Endothelial cell (in vitro differentiated cells): ENCODE measurements at regions not wholly inside any gene's neighbourhood (a gene's known extent, or its start where the extent isn't known, plus 50 kb on each side); places are given as distances from the start of the nearest gene placed in this dataset.

Source experiments
- DNase-seq: peaks from one replicate; pipeline ENCODE4 v3.0.0; 2021; ENCODE audit warnings: low spot score
- H3K27ac Mint-ChIP-seq: one replicate; pipeline ENCODE4 v1.8.0; 2021; ENCODE audit warnings: mixed read lengths, inconsistent platforms; ENCODE audit not compliant: unreplicated experiment
- H3K27me3 Mint-ChIP-seq: one replicate; pipeline ENCODE4 v1.8.0; 2021; ENCODE audit warnings: mild to moderate bottlenecking, moderate library complexity, mixed read lengths, inconsistent platforms; ENCODE audit not compliant: unreplicated experiment
- H3K36me3 Mint-ChIP-seq: one replicate; pipeline ENCODE4 v1.8.0; 2021; ENCODE audit warnings: mild to moderate bottlenecking, low read depth, mixed read lengths, inconsistent platforms; ENCODE audit not compliant: unreplicated experiment
- H3K4me1 Mint-ChIP-seq: one replicate; pipeline ENCODE4 v1.8.0; 2021; ENCODE audit warnings: mild to moderate bottlenecking, mixed read lengths, inconsistent platforms; ENCODE audit not compliant: unreplicated experiment
- H3K4me3 Mint-ChIP-seq: one replicate; pipeline ENCODE4 v1.8.0; 2021; ENCODE audit warnings: mild to moderate bottlenecking, mixed read lengths, inconsistent platforms; ENCODE audit not compliant: unreplicated experiment
- H3K9me3 Mint-ChIP-seq: one replicate; pipeline ENCODE4 v1.8.0; 2021; ENCODE audit warnings: mixed read lengths, inconsistent platforms; ENCODE audit not compliant: unreplicated experiment
- CTCF ChIP-seq: fragments of 200-600 bp; sonication (generic); IDR thresholded peaks from one replicate; pipeline ENCODE4 v1.5.0; 2021; ENCODE audit warnings: antibody characterized with exemption; ENCODE audit not compliant: unreplicated experiment

GRCh38 chr20:10806539-10806938 lies 132.7 kb upstream of the JAG1 start:
- H3K27ac Mint-ChIP-seq: no peak overlapping the region
- H3K9me3 Mint-ChIP-seq: no peaks in the 10 kb centered on the region
- no peak for DNase-seq
- H3K4me1 Mint-ChIP-seq: peaks cover 9% of the 10 kb centered on the region
- H3K27me3 Mint-ChIP-seq: no peaks in the 10 kb centered on the region
- H3K36me3 Mint-ChIP-seq: no peaks in the 10 kb centered on the region
- H3K4me3 Mint-ChIP-seq: no peak overlapping the region
- TF ChIP-seq CTCF: no peak

GRCh38 chr20:10807013-10807412 lies 133.2 kb upstream of the JAG1 start:
- peaks cover 9% of the 10 kb centered on the region for H3K4me1 Mint-ChIP-seq
- no peak for DNase-seq
- H3K27me3 Mint-ChIP-seq: no peaks in the 10 kb centered on the region
- no peak overlapping the region for H3K4me3 Mint-ChIP-seq
- H3K36me3 Mint-ChIP-seq: no peaks in the 10 kb centered on the region
- TF ChIP-seq CTCF: no peak
- H3K9me3 Mint-ChIP-seq: no peaks in the 10 kb centered on the region
- no peak overlapping the region for H3K27ac Mint-ChIP-seq

GRCh38 chr20:10812759-10813327 lies 139.0 kb upstream of the JAG1 start:
- no peak overlapping the region for H3K27ac Mint-ChIP-seq
- no peaks in the 10 kb centered on the region for H3K9me3 Mint-ChIP-seq
- no peak overlapping the region for H3K4me3 Mint-ChIP-seq
- no peak for TF ChIP-seq CTCF
- no peaks in the 10 kb centered on the region for H3K36me3 Mint-ChIP-seq
- H3K27me3 Mint-ChIP-seq: no peaks in the 10 kb centered on the region
- H3K4me1 Mint-ChIP-seq: peaks cover 4% of the 10 kb centered on the region
- DNase-seq: no peak

GRCh38 chr20:10823585-10823984 lies 149.8 kb upstream of the JAG1 start:
- no peak overlapping the region for H3K4me3 Mint-ChIP-seq

More at GRCh38 chr20:10823585-10823984, 149.8 kb upstream of the JAG1 start:
- no peak overlapping the region for H3K27ac Mint-ChIP-seq
- H3K4me1 Mint-ChIP-seq: no peaks in the 10 kb centered on the region
- no peaks in the 10 kb centered on the region for H3K9me3 Mint-ChIP-seq
- H3K36me3 Mint-ChIP-seq: no peaks in the 10 kb centered on the region
- TF ChIP-seq CTCF: no peak
- DNase-seq: no peak
- peaks cover 3% of the 10 kb centered on the region for H3K27me3 Mint-ChIP-seq
